Fibroblast of villous mesenchyme (primary cell): ENCODE measurements at regions not wholly inside any gene's neighbourhood (a gene's known extent, or its start where the extent isn't known, plus 50 kb on each side); places are given as distances from the start of the nearest gene placed in this dataset.
"Not testable (repeated sequence)": the region's sequence is repeated elsewhere in the genome, so short reads cannot be mapped to it uniquely, and the experiment has no call there.

Experiments used
- DNase-seq: peaks from one replicate; pipeline ENCODE4 v3.0.0-alpha.2; 2010; ENCODE audit warnings: low read depth
- H3K4me3 ChIP-seq: 2 replicates; pipeline ENCODE4 v1.5.1; 2011; ENCODE audit warnings: low read depth, mild to moderate bottlenecking, low read length
- CTCF ChIP-seq: IDR thresholded peaks from 2 replicates; pipeline ENCODE4 v1.5.1; 2012; ENCODE audit warnings: low read depth, mild to moderate bottlenecking, low read length; ENCODE audit not compliant: insufficient read depth

- not testable (repeated sequence) for DNase-seq, H3K4me3 ChIP-seq
These were observed 172.8 kb upstream of the PLGLB1 start for GRCh38 chr2:87194254-87194999.

GRCh38 chr2:87196720-87197388 lies 175.2 kb upstream of the PLGLB1 start:
- not testable (repeated sequence) for DNase-seq, H3K4me3 ChIP-seq

- DNase-seq, H3K4me3 ChIP-seq: not testable (repeated sequence)
These were observed 176.8 kb upstream of the PLGLB1 start for GRCh38 chr2:87198422-87198821.

DNA sequence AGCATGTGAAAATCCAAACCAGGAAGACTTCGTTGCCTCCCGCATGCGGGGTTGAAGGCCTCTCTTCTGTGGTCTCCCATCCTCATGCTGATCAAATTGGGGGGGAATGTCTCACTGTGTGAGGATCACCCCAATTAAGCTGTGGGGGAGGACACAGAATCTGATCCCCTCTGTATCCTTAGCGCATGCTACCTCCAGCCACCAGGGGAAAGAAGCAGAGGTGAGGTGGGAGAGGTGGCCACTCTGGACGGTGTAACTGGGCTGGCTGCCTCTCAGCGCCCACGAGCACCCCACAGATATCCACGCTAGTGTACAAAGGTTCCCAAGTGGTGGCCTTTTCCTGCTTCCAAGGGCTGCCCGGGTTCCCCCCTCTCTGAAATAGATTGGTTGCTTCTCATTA lies 177.6 kb upstream of the PLGLB1 start:
- DNase-seq, H3K4me3 ChIP-seq: not testable (repeated sequence)

DNA sequence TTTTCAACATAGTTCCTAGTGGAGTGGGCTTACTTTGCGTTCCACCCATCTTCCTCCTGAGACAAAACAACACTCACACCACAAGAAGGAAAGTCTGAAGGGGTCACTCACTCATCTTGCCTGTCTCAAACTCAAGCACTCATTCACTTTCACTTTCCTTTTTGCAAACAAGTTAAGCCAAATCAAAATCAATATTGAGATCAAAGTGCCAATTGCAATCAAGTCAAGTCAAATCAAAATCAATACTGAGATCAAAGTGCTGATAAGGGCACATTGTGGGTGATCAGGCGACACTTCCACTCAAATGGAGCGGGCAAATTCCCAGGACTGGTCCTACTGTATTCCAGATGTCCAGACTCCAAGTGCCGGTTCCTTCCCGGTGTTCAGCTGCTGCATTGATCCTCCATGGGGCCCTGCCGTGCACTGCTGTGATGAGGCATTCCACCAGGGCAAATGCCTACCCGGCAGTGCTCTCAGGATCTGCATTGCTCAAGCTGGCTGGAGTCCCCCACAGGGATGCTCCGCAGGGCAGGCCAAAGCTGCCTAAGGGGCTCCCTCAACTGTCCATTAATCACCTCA lies 183.0 kb upstream of the PLGLB1 start:
- not testable (repeated sequence) for H3K4me3 ChIP-seq, DNase-seq

DNA sequence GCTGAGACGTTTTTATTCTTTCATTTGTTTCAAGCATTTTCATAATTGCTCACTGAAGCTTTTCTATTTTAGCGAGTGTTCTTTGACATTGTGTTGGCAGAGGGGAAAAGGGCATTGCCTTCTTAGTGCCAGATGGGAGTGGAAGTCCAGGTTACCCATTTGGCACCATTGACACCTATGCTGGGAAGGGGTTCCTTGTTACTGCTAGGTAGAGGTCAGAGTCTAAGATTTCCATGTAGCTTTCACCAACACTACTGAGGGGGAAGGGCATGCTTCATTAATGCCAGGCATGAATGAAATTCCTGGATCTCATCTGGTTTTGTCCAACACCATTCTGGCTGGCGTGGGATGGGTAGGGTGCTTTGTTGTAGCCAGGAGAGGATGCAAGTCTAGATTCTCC lies 191.3 kb upstream of the PLGLB1 start:
- DNase-seq, H3K4me3 ChIP-seq: not testable (repeated sequence)

- H3K4me3 ChIP-seq, DNase-seq: not testable (repeated sequence)
These were observed 195.4 kb upstream of the PLGLB1 start for GRCh38 chr2:87217005-87217404.

- not testable (repeated sequence) for DNase-seq, H3K4me3 ChIP-seq
- peak; percentile 34 for TF ChIP-seq CTCF
These were observed 196.2 kb upstream of the PLGLB1 start for GRCh38 chr2:87217741-87218410.

- H3K4me3 ChIP-seq, DNase-seq: not testable (repeated sequence)
These were observed 199.0 kb upstream of the PLGLB1 start for GRCh38 chr2:87220651-87221050.

DNA sequence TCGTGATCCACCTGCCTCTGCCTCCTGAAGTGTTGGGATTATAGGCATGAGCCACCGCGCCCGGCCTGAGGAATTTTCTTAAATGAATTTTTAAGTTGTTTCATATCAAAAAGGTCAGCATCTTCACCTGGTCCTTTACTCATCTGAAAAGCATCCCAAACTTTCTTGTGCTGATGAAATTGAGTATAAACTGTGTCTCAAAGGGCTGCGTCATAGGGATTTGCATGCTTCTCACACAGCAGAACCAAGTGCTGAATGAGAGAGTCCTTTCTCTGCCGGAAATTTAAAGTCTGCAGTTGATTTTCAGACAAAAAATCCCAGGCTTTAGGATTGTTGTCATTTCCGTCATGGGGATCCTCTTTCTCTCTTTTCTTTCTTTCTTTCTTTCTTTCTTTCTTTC lies 200.5 kb upstream of the PLGLB1 start:
- DNase-seq, result peak; percentile 23

GRCh38 chr2:87223873-87224272 lies 202.2 kb upstream of the PLGLB1 start:
- not testable (repeated sequence) for DNase-seq

More for the DNA sequence above, 200.5 kb upstream of the PLGLB1 start:
- not testable (repeated sequence) for H3K4me3 ChIP-seq

GRCh38 chr2:87229091-87229689 lies 207.5 kb upstream of the PLGLB1 start:
- DNase-seq, result peak; percentile 70
- peak; percentile 41 for TF ChIP-seq CTCF
- H3K4me3 ChIP-seq, result not testable (repeated sequence)

More at GRCh38 chr2:87223873-87224272, 202.2 kb upstream of the PLGLB1 start:
- H3K4me3 ChIP-seq, result not testable (repeated sequence)

DNA sequence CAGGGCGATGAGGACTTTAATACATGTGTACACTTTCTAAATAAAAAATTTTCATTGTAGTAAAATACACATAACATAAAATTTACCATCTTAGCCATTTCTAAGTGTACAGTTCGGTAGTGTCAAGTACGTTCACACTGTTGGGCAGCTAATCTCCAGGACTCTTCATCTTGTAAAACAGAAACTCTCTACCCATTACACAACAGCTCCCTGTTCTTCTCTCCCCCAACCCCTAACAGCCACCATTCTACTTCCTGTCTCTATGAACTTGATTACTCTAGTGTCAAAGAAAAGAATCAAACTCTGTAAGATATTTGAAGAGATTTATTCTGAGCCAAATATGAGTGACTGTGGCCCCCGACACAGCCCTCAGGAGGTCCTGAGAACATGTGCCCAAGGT lies 208.3 kb upstream of the PLGLB1 start:
- DNase-seq, H3K4me3 ChIP-seq: not testable (repeated sequence)

GRCh38 chr2:87235333-87235981 lies 213.8 kb upstream of the PLGLB1 start:
- H3K4me3 ChIP-seq, DNase-seq: not testable (repeated sequence)

DNA sequence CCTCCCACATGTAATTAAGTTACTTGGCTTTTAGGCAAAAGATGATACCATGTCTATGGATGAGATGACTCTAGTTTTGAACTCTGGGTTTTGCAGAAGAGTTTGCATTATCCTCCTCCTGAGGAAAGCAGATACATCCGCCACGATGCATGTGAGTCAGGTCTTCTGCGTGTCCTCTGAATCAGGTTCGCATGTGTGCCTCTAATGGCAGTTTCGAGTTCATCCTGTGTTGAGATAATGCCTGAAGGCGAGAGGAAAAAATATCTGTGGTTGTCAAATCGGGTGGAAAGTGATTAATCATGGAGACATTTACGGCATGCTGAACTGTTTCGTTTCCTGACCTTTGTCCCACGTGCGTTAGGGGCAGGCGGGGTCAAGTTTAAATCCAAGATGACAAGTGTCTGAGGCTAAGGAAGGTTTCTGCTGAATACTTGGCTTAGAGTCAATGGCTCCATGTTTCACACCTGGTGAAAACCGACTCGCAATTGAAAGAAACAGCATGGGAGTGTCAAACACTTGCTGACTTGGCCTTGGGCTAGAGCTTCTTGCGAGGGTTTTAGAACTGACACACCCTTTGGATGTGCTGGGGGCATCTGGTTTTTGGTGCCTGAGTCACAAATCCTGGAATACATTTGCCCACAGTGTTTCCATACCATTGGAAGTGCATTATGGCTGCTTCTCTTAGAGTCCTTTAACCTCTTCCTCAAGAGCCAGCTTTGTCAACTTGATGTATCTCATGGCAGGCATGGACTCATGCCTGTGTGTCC lies 216.1 kb upstream of the PLGLB1 start:
- peak; percentile 17 for DNase-seq
- not testable (repeated sequence) for H3K4me3 ChIP-seq
